CD4-positive, alpha-beta memory T cell (primary cell): ENCODE measurements at regions not wholly inside any gene's neighbourhood (a gene's known extent, or its start where the extent isn't known, plus 50 kb on each side); places are given as distances from the start of the nearest gene placed in this dataset.

Source experiments
- CTCF ChIA-PET: fragments of 350-600 bp; sonication (Branson Sonifier 250); formaldehyde crosslinking; loops from one replicate; lab custom pipeline; 2021; ENCODE audit warnings: inconsistent platforms; ENCODE audit not compliant: partially characterized antibody; lab: Charles Lee
- POLR2A ChIA-PET: fragments of 350-600 bp; sonication (Branson Sonifier 250); formaldehyde crosslinking; loops from one replicate; lab custom pipeline; 2021; ENCODE audit not compliant: partially characterized antibody; lab: Charles Lee
- DNase-seq, 5 donors: peaks; one replicate each; pipeline versions ENCODE4 v3.0.0 to v3.0.0-alpha.2; 2020 to 2022; ENCODE audit warnings: mixed read lengths in 1 of 5
- H3K27ac ChIP-seq: one replicate; pipeline ENCODE4 v1.7.0; 2013; ENCODE audit warnings: low read depth, low read length
- H3K27me3 ChIP-seq: 2 replicates; pipeline ENCODE4 v1.7.0; 2013; ENCODE audit warnings: mild to moderate bottlenecking, low read length, moderate library complexity; ENCODE audit not compliant: insufficient read depth
- H3K36me3 ChIP-seq: 2 replicates; pipeline ENCODE4 v1.7.0; 2013; ENCODE audit warnings: mild to moderate bottlenecking, low read length, moderate library complexity; ENCODE audit not compliant: insufficient read depth
- H3K4me1 ChIP-seq: 2 replicates; pipeline ENCODE4 v1.7.0; 2013; ENCODE audit warnings: mild to moderate bottlenecking, low read length, moderate library complexity; ENCODE audit not compliant: insufficient read depth
- H3K4me3 ChIP-seq, 2 donors: one replicate each; pipeline ENCODE4 v1.7.0; 2013; ENCODE audit warnings: low read length in 2 of 2, mild to moderate bottlenecking in 1 of 2
- H3K9me3 ChIP-seq, 2 donors: one replicate each; pipeline ENCODE4 v1.7.0; 2013; ENCODE audit warnings: low read length in 2 of 2, control low read depth in 1 of 2; ENCODE audit not compliant: control insufficient read depth in 1 of 2
- H3K27ac Mint-ChIP-seq, 7 donors: one replicate each; pipeline ENCODE4 v1.8.0; 2020 to 2021; ENCODE audit warnings: mixed read lengths in 7 of 7, mild to moderate bottlenecking in 6 of 7, inconsistent platforms in 3 of 7, moderate library complexity in 3 of 7
- H3K27me3 Mint-ChIP-seq, 2 donors: one replicate each; pipeline ENCODE4 v1.8.0; 2020 to 2021; ENCODE audit warnings: mixed read lengths in 2 of 2
- H3K36me3 Mint-ChIP-seq, 2 donors: one replicate each; pipeline ENCODE4 v1.8.0; 2020 to 2021; ENCODE audit warnings: mixed read lengths in 2 of 2, inconsistent platforms in 1 of 2, mild to moderate bottlenecking in 1 of 2
- H3K4me1 Mint-ChIP-seq, 4 donors: one replicate each; pipeline ENCODE4 v1.8.0; 2020 to 2021; ENCODE audit warnings: mixed read lengths in 4 of 4, mild to moderate bottlenecking in 1 of 4
- H3K4me3 Mint-ChIP-seq, 8 donors: one replicate each; pipeline ENCODE4 v1.8.0; 2020 to 2021; ENCODE audit warnings: mixed read lengths in 8 of 8, mild to moderate bottlenecking in 7 of 8, moderate library complexity in 6 of 8, inconsistent platforms in 3 of 8
- H3K9me3 Mint-ChIP-seq, 8 donors: one replicate each; pipeline ENCODE4 v1.8.0; 2020 to 2021; ENCODE audit warnings: mixed read lengths in 8 of 8, mild to moderate bottlenecking in 5 of 8, inconsistent platforms in 3 of 8, moderate library complexity in 1 of 8
- intact Hi-C: fragments of 100-400 bp; cut with micrococcal nuclease; formaldehyde crosslinking; loops from one replicate; pipeline ENCODE4 v1.15.1; 2023

GRCh38 chr7:41054960-41055661 is 647.8 kb downstream of the INHBA start:
- DNase-seq, result no peak
- POLR2A ChIA-PET, result no interaction called here
- no peak overlapping the region for H3K27ac Mint-ChIP-seq
- CTCF ChIA-PET, result no interaction called here
- Histone ChIP-seq H3K27ac (no peak overlapping the region), H3K4me3 (no peak overlapping the region), H3K9me3 (no peaks in the 10 kb centered on the region), H3K27me3 (no peaks in the 10 kb centered on the region), H3K4me1 (no peaks in the 10 kb centered on the region), H3K36me3 (no peaks in the 10 kb centered on the region)
- H3K4me1 Mint-ChIP-seq, result no peaks in the 10 kb centered on the region
- no peaks in the 10 kb centered on the region for H3K27me3 Mint-ChIP-seq
- H3K9me3 Mint-ChIP-seq, result peaks cover 2 to 35% (median 13%) of the 10 kb centered on the region in 8 donors
- intact Hi-C loops, result no loop called here
- H3K4me3 Mint-ChIP-seq, result no peak overlapping the region
- no peaks in the 10 kb centered on the region for H3K36me3 Mint-ChIP-seq

- CTCF ChIA-PET, result no interaction called here
Observed at GRCh38 chr7:41053820-41054219, 649.1 kb downstream of the INHBA start.

GRCh38 chr7:41052736-41053135 is 650.2 kb downstream of the INHBA start:
- no peaks in the 10 kb centered on the region for H3K9me3 ChIP-seq
- no peak overlapping the region for H3K4me3 Mint-ChIP-seq
- no peak overlapping the region for H3K27ac ChIP-seq
- no peak for DNase-seq
- H3K36me3 Mint-ChIP-seq, result no peaks in the 10 kb centered on the region
- H3K4me3 ChIP-seq, result no peak overlapping the region
- H3K27me3 Mint-ChIP-seq, result no peaks in the 10 kb centered on the region
- H3K27me3 ChIP-seq, result no peaks in the 10 kb centered on the region
- H3K36me3 ChIP-seq, result no peaks in the 10 kb centered on the region
- ChIA-PET POLR2A (no interaction called here), CTCF (no interaction called here)
- no peaks in the 10 kb centered on the region for H3K4me1 ChIP-seq
- H3K4me1 Mint-ChIP-seq, result no peaks in the 10 kb centered on the region
- peaks cover 3 to 29% (median 9%) of the 10 kb centered on the region in 8 donors for H3K9me3 Mint-ChIP-seq
- intact Hi-C loops, result no loop called here
- H3K27ac Mint-ChIP-seq, result no peak overlapping the region

More at GRCh38 chr7:41053820-41054219, 649.1 kb downstream of the INHBA start:
- H3K27ac Mint-ChIP-seq, result no peak overlapping the region
- no peak overlapping the region for H3K4me3 ChIP-seq
- H3K27ac ChIP-seq, result no peak overlapping the region
- no peaks in the 10 kb centered on the region for H3K27me3 Mint-ChIP-seq
- intact Hi-C loops, result no loop called here
- no peaks in the 10 kb centered on the region for H3K4me1 Mint-ChIP-seq
- H3K36me3 Mint-ChIP-seq, result no peaks in the 10 kb centered on the region
- H3K36me3 ChIP-seq, result no peaks in the 10 kb centered on the region
- no peaks in the 10 kb centered on the region for H3K4me1 ChIP-seq
- no peaks in the 10 kb centered on the region for H3K9me3 ChIP-seq
- no peaks in the 10 kb centered on the region for H3K27me3 ChIP-seq
- peaks cover 5 to 34% (median 12%) of the 10 kb centered on the region in 8 donors for H3K9me3 Mint-ChIP-seq
- POLR2A ChIA-PET, result no interaction called here
- no peak overlapping the region for H3K4me3 Mint-ChIP-seq
- no peak for DNase-seq

- Mint-ChIP-seq H3K9me3 (peaks cover 3 to 24% (median 9%) of the 10 kb centered on the region in 8 donors), H3K4me1 (no peaks in the 10 kb centered on the region), H3K36me3 (no peaks in the 10 kb centered on the region), H3K4me3 (no peak overlapping the region), H3K27ac (no peak overlapping the region), H3K27me3 (no peaks in the 10 kb centered on the region)
- POLR2A ChIA-PET, result no interaction called here
- CTCF ChIA-PET, result no interaction called here
- no peak for DNase-seq
- no peaks in the 10 kb centered on the region for H3K27me3 ChIP-seq
- no peak overlapping the region for H3K4me3 ChIP-seq
- no peaks in the 10 kb centered on the region for H3K9me3 ChIP-seq
- no peaks in the 10 kb centered on the region for H3K36me3 ChIP-seq
- no peaks in the 10 kb centered on the region for H3K4me1 ChIP-seq
- intact Hi-C loops, result no loop called here
- H3K27ac ChIP-seq, result no peak overlapping the region
Observed at GRCh38 chr7:41052201-41052600, 650.7 kb downstream of the INHBA start.

GRCh38 chr7:41051535-41051934 is 651.4 kb downstream of the INHBA start:
- no peak for DNase-seq
- ChIA-PET POLR2A (no interaction called here), CTCF (no interaction called here)
- Histone ChIP-seq H3K4me3 (no peak overlapping the region), H3K27ac (no peak overlapping the region), H3K27me3 (no peaks in the 10 kb centered on the region), H3K9me3 (no peaks in the 10 kb centered on the region), H3K36me3 (no peaks in the 10 kb centered on the region), H3K4me1 (no peaks in the 10 kb centered on the region)
- Mint-ChIP-seq H3K27me3 (no peaks in the 10 kb centered on the region), H3K9me3 (peaks cover 3 to 20% (median 8%) of the 10 kb centered on the region in 8 donors), H3K27ac (no peak overlapping the region), H3K4me3 (no peak overlapping the region), H3K4me1 (no peaks in the 10 kb centered on the region), H3K36me3 (no peaks in the 10 kb centered on the region)
- intact Hi-C loops, result no loop called here

GRCh38 chr7:41051062-41051461 is 651.8 kb downstream of the INHBA start:
- intact Hi-C loops, result no loop called here
- no peaks in the 10 kb centered on the region for H3K27me3 ChIP-seq
- no peaks in the 10 kb centered on the region for H3K36me3 ChIP-seq
- ChIA-PET CTCF (no interaction called here), POLR2A (no interaction called here)
- H3K4me1 Mint-ChIP-seq, result no peaks in the 10 kb centered on the region
- peaks cover 4 to 17% (median 8%) of the 10 kb centered on the region in 8 donors for H3K9me3 Mint-ChIP-seq
- H3K36me3 Mint-ChIP-seq, result no peaks in the 10 kb centered on the region
- H3K4me3 ChIP-seq, result no peak overlapping the region
- no peak overlapping the region for H3K27ac Mint-ChIP-seq
- H3K27ac ChIP-seq, result no peak overlapping the region
- no peak for DNase-seq
- no peaks in the 10 kb centered on the region for H3K27me3 Mint-ChIP-seq
- no peak overlapping the region for H3K4me3 Mint-ChIP-seq
- no peaks in the 10 kb centered on the region for H3K4me1 ChIP-seq
- no peaks in the 10 kb centered on the region for H3K9me3 ChIP-seq

GRCh38 chr7:41048771-41049170 is 654.1 kb downstream of the INHBA start:
- POLR2A ChIA-PET, result no interaction called here
- DNase-seq, result no peak
- H3K27me3 ChIP-seq, result no peaks in the 10 kb centered on the region
- H3K36me3 ChIP-seq, result no peaks in the 10 kb centered on the region
- CTCF ChIA-PET, result no interaction called here
- H3K9me3 Mint-ChIP-seq, result peaks cover 0 to 24% (median 10%) of the 10 kb centered on the region in 8 donors
- H3K27ac Mint-ChIP-seq, result no peak overlapping the region
- H3K4me1 ChIP-seq, result no peaks in the 10 kb centered on the region
- H3K9me3 ChIP-seq, result no peaks in the 10 kb centered on the region
- no peaks in the 10 kb centered on the region for H3K4me1 Mint-ChIP-seq
- H3K27me3 Mint-ChIP-seq, result no peaks in the 10 kb centered on the region
- no peak overlapping the region for H3K27ac ChIP-seq
- no peaks in the 10 kb centered on the region for H3K36me3 Mint-ChIP-seq
- H3K4me3 ChIP-seq, result no peak overlapping the region
- no peak overlapping the region for H3K4me3 Mint-ChIP-seq
- intact Hi-C loops, result no loop called here
